Osteoblast (primary cell): ENCODE measurements at regions not wholly inside any gene's neighbourhood (a gene's known extent, or its start where the extent isn't known, plus 50 kb on each side); places are given as distances from the start of the nearest gene placed in this dataset.

Source experiments
- DNase-seq: peaks from one replicate; pipeline ENCODE4 v3.0.0; 2011; ENCODE audit warnings: low spot score, mixed read lengths; ENCODE audit not compliant: insufficient read length; ENCODE audit errors: missing footprints
- H2AFZ ChIP-seq: 2 replicates; pipeline ENCODE4 v1.6.0; 2011; ENCODE audit warnings: mild to moderate bottlenecking, low read length
- H3K27ac ChIP-seq: 2 replicates; pipeline ENCODE4 v1.5.1; 2011; ENCODE audit warnings: mild to moderate bottlenecking, low read depth, low read length, moderate library complexity
- H3K27me3 ChIP-seq: 2 replicates; pipeline ENCODE4 v1.6.0; 2012; ENCODE audit warnings: mild to moderate bottlenecking, control low read depth, inconsistent platforms, low read length, moderate library complexity; ENCODE audit not compliant: insufficient read depth
- H3K36me3 ChIP-seq: 2 replicates; pipeline ENCODE4 v1.5.1; 2011; ENCODE audit warnings: mild to moderate bottlenecking, low read length, control low read depth, moderate library complexity; ENCODE audit not compliant: insufficient read depth
- H3K4me1 ChIP-seq: 2 replicates; pipeline ENCODE4 v1.5.1; 2011; ENCODE audit warnings: mild to moderate bottlenecking, low read length, control low read depth, moderate library complexity; ENCODE audit not compliant: insufficient read depth
- H3K4me2 ChIP-seq: 2 replicates; pipeline ENCODE4 v1.6.0; 2011; ENCODE audit warnings: mild to moderate bottlenecking, low read length; ENCODE audit not compliant: insufficient read depth
- H3K4me3 ChIP-seq: fragments of 200-600 bp; sonication (generic); 3 replicates; pipeline ENCODE4 v1.5.1; 2012; ENCODE audit warnings: mild to moderate bottlenecking, low read length, inconsistent platforms; ENCODE audit not compliant: insufficient read depth
- H3K79me2 ChIP-seq: 2 replicates; pipeline ENCODE4 v1.6.0; 2012; ENCODE audit warnings: mild to moderate bottlenecking, low read length, control low read depth, inconsistent platforms; ENCODE audit not compliant: insufficient read depth
- H3K9me3 ChIP-seq: 2 replicates; pipeline ENCODE4 v1.5.1; 2011; ENCODE audit warnings: low read depth, low read length, control low read depth
- H4K20me1 ChIP-seq: 2 replicates; pipeline ENCODE4 v1.6.0; 2012; ENCODE audit warnings: mild to moderate bottlenecking, low read length, control low read depth; ENCODE audit not compliant: insufficient read depth
- TF ChIP-seq, protein P1 (sequence below): IDR thresholded peaks from 2 replicates; pipeline ENCODE4 v1.5.1; 2011; ENCODE audit warnings: mild to moderate bottlenecking, low read depth, low read length, moderate library complexity; ENCODE audit errors: extremely low read depth

DNA sequence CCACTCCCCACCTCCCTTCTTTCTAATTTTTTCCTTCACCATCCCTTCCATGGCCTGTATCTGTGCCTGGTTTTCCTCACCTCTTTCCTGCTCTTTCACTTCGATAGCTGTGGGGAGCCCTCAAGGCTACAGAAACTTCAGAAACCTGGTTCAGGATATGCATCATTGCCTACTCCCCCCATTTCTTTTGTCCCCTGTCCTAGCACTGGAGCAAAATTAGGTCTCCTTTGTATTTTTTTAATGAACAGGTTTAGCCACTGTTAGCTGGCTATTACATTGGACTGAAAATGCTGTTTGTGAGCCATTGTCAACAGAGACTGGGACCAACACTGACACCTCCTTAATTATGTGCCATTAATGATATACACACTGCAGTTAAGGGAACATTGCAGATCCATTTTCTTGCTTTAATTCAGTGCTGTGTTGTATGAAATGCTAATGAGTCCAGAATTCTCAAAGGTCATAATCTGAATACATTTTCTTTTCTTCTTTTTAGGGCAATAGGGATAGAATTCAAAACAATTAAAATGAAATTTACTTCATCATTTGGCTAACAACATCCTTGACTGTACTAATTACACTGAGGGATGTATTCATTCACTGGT lies 138.6 kb downstream of the PDCD6IP start:
- no peak overlapping the region for H3K27ac ChIP-seq
- no peak overlapping the region for H3K4me3 ChIP-seq
- H3K4me2 ChIP-seq = no peak overlapping the region
- DNase-seq = no peak
- H3K79me2 ChIP-seq = no peaks in the 10 kb centered on the region
- TF ChIP-seq, protein P1, sequence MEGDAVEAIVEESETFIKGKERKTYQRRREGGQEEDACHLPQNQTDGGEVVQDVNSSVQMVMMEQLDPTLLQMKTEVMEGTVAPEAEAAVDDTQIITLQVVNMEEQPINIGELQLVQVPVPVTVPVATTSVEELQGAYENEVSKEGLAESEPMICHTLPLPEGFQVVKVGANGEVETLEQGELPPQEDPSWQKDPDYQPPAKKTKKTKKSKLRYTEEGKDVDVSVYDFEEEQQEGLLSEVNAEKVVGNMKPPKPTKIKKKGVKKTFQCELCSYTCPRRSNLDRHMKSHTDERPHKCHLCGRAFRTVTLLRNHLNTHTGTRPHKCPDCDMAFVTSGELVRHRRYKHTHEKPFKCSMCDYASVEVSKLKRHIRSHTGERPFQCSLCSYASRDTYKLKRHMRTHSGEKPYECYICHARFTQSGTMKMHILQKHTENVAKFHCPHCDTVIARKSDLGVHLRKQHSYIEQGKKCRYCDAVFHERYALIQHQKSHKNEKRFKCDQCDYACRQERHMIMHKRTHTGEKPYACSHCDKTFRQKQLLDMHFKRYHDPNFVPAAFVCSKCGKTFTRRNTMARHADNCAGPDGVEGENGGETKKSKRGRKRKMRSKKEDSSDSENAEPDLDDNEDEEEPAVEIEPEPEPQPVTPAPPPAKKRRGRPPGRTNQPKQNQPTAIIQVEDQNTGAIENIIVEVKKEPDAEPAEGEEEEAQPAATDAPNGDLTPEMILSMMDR = no peak
- no peaks in the 10 kb centered on the region for H3K9me3 ChIP-seq
- no peaks in the 10 kb centered on the region for H3K4me1 ChIP-seq
- H3K27me3 ChIP-seq = peaks cover 5% of the 10 kb centered on the region
- no peaks in the 10 kb centered on the region for H4K20me1 ChIP-seq
- no peaks in the 10 kb centered on the region for H3K36me3 ChIP-seq
- H2AFZ ChIP-seq = no peak overlapping the region

DNA sequence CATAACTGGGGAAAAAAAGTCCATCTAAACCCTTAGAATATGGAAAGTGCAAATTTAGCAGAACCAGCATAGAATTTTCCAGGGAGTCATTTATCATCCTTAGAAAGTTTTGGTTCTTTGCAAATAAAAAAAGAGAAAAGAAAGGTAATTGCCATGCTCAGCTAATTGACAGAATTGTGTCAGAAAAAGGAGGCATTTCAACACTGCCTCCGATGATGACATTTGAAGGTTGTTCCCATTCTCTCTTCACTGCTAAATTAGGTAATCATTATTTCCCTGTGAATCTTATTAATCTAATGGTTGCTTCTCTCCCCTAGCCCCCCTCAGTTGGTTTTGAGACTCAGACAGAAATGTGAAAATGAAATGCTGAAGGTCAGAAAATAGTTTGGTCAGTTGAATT lies 139.2 kb downstream of the PDCD6IP start:
- TF ChIP-seq, protein P1 = no peak
- H3K9me3 ChIP-seq = no peaks in the 10 kb centered on the region
- H4K20me1 ChIP-seq = no peaks in the 10 kb centered on the region
- no peaks in the 10 kb centered on the region for H3K79me2 ChIP-seq
- no peak overlapping the region for H3K4me2 ChIP-seq
- H3K4me1 ChIP-seq = no peaks in the 10 kb centered on the region
- no peak overlapping the region for H3K4me3 ChIP-seq
- H2AFZ ChIP-seq = no peak overlapping the region
- H3K27me3 ChIP-seq = peaks cover 5% of the 10 kb centered on the region
- no peak overlapping the region for H3K27ac ChIP-seq
- H3K36me3 ChIP-seq = no peaks in the 10 kb centered on the region
- no peak for DNase-seq

GRCh38 chr3:33940149-33940548 lies 141.7 kb downstream of the PDCD6IP start:
- Histone ChIP-seq H3K27ac (no peak overlapping the region), H3K4me3 (no peak overlapping the region), H3K36me3 (no peaks in the 10 kb centered on the region), H4K20me1 (no peaks in the 10 kb centered on the region), H3K9me3 (no peaks in the 10 kb centered on the region), H2AFZ (no peak overlapping the region), H3K27me3 (peaks cover 5% of the 10 kb centered on the region), H3K79me2 (no peaks in the 10 kb centered on the region), H3K4me1 (no peaks in the 10 kb centered on the region), H3K4me2 (no peak overlapping the region)
- DNase-seq = no peak
- TF ChIP-seq, protein P1 = no peak

GRCh38 chr3:33940736-33941135 lies 142.3 kb downstream of the PDCD6IP start:
- no peaks in the 10 kb centered on the region for H4K20me1 ChIP-seq
- no peaks in the 10 kb centered on the region for H3K36me3 ChIP-seq
- TF ChIP-seq, protein P1 = no peak
- no peak overlapping the region for H3K4me2 ChIP-seq
- H3K4me3 ChIP-seq = no peak overlapping the region
- no peaks in the 10 kb centered on the region for H3K9me3 ChIP-seq
- no peak for DNase-seq
- no peaks in the 10 kb centered on the region for H3K79me2 ChIP-seq
- H3K27ac ChIP-seq = no peak overlapping the region
- H3K4me1 ChIP-seq = no peaks in the 10 kb centered on the region
- H3K27me3 ChIP-seq = peaks cover 9% of the 10 kb centered on the region
- H2AFZ ChIP-seq = no peak overlapping the region
